OCI-LY3 (cell line): ENCODE measurements at regions not wholly inside any gene's neighbourhood (a gene's known extent, or its start where the extent isn't known, plus 50 kb on each side); places are given as distances from the start of the nearest gene placed in this dataset.

Experiments used
- H2AFZ ChIP-seq: fragments of 200-600, 300-600 bp; shearing (Covaris generic); 2 replicates; pipeline ENCODE4 v1.6.0; 2014; ENCODE audit warnings: antibody characterized with exemption, low read depth, low read length
- H3K27ac ChIP-seq: fragments of 200-600, 300-600 bp; sonication (generic); 2 replicates; pipeline ENCODE4 v1.5.1; 2014; ENCODE audit warnings: mild to moderate bottlenecking, low read length, moderate library complexity, mixed read lengths
- H3K27me3 ChIP-seq: fragments of 200-600, 300-600 bp; sonication (generic); 2 replicates; pipeline ENCODE4 v1.6.1; 2014; ENCODE audit warnings: low read depth, low read length, mixed read lengths
- H3K36me3 ChIP-seq: fragments of 200-600, 300-600 bp; sonication (generic); replicated peaks from 2 replicates; pipeline ENCODE3; 2014; ENCODE audit warnings: low read depth, low read length, mixed read lengths
- H3K4me1 ChIP-seq: fragments of 300-600, 200-600 bp; sonication (generic); 2 replicates; pipeline ENCODE4 v1.6.1; 2014; ENCODE audit warnings: low read length, mixed read lengths
- H3K4me2 ChIP-seq: fragments of 200-600, 300-600 bp; sonication (generic); 2 replicates; pipeline ENCODE4 v1.6.1; 2014; ENCODE audit warnings: low read length, mixed read lengths
- H3K4me3 ChIP-seq: fragments of 300-600, 200-600 bp; sonication (generic); 2 replicates; pipeline ENCODE4 v1.5.1; 2014; ENCODE audit warnings: antibody characterized with exemption, mild to moderate bottlenecking, low read length, moderate library complexity
- H3K79me2 ChIP-seq: fragments of 300-600, 200-600 bp; shearing (Covaris generic); 2 replicates; pipeline ENCODE4 v1.6.1; 2014; ENCODE audit warnings: mild to moderate bottlenecking, low read length, mixed read lengths
- H3K9ac ChIP-seq: fragments of 300-600, 200-600 bp; shearing (Covaris generic); 2 replicates; pipeline ENCODE4 v1.6.0; 2014; ENCODE audit warnings: mild to moderate bottlenecking, low read length, moderate library complexity
- H3K9me3 ChIP-seq: fragments of 200-600, 300-600 bp; shearing (Covaris generic); 2 replicates; pipeline ENCODE4 v1.6.1; 2014; ENCODE audit warnings: low read length, mixed read lengths; ENCODE audit not compliant: insufficient read depth
- H4K20me1 ChIP-seq: fragments of 200-600, 300-600 bp; sonication (generic); 2 replicates; pipeline ENCODE4 v1.6.1; 2016; ENCODE audit warnings: low read length, mixed read lengths; ENCODE audit not compliant: insufficient read depth
- EZH2phosphoT487 ChIP-seq: fragments of 200-600 bp; shearing (Covaris generic); IDR thresholded peaks from 2 replicates; pipeline ENCODE4 v1.6.1; 2018; ENCODE audit warnings: antibody characterized with exemption, mixed run types, low read depth
- TF ChIP-seq, protein P1 (sequence below): fragments of 200-600, 300-600 bp; sonication (generic); IDR thresholded peaks from 2 replicates; pipeline ENCODE4 v1.5.1; 2014; ENCODE audit warnings: antibody characterized with exemption, low read length, low read depth

DNA sequence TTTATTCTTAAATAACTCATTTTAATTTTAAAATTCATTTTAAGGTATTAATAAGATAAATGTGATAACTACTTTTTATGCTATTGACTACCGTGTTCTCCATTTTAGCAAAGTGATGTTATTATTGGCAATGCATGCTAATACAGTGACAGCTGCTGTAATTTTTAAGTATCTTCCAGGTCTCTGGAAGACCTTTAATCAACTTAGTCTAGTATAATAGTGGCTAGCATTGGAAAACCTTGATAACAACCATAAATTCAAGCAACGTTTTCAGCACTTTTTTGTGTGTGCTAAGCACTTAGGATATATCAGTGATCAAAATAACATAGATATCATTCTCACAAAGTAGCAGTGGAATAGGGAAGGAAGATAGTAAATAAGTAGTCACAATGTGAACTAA, 230.9 kb upstream of the MAGI2 start:
- no peaks in the 10 kb centered on the region for H3K79me2 ChIP-seq
- no peaks in the 10 kb centered on the region for H3K9me3 ChIP-seq
- TF ChIP-seq, protein P1, sequence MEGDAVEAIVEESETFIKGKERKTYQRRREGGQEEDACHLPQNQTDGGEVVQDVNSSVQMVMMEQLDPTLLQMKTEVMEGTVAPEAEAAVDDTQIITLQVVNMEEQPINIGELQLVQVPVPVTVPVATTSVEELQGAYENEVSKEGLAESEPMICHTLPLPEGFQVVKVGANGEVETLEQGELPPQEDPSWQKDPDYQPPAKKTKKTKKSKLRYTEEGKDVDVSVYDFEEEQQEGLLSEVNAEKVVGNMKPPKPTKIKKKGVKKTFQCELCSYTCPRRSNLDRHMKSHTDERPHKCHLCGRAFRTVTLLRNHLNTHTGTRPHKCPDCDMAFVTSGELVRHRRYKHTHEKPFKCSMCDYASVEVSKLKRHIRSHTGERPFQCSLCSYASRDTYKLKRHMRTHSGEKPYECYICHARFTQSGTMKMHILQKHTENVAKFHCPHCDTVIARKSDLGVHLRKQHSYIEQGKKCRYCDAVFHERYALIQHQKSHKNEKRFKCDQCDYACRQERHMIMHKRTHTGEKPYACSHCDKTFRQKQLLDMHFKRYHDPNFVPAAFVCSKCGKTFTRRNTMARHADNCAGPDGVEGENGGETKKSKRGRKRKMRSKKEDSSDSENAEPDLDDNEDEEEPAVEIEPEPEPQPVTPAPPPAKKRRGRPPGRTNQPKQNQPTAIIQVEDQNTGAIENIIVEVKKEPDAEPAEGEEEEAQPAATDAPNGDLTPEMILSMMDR, result no peak
- TF ChIP-seq EZH2phosphoT487, result no peak
- H3K36me3 ChIP-seq, result no peaks in the 10 kb centered on the region
- H3K9ac ChIP-seq, result no peak overlapping the region
- H3K4me2 ChIP-seq, result no peak overlapping the region
- no peak overlapping the region for H2AFZ ChIP-seq
- no peak overlapping the region for H3K27ac ChIP-seq
- no peaks in the 10 kb centered on the region for H3K4me1 ChIP-seq
- no peaks in the 10 kb centered on the region for H3K27me3 ChIP-seq
- no peak overlapping the region for H3K4me3 ChIP-seq
- no peaks in the 10 kb centered on the region for H4K20me1 ChIP-seq

DNA sequence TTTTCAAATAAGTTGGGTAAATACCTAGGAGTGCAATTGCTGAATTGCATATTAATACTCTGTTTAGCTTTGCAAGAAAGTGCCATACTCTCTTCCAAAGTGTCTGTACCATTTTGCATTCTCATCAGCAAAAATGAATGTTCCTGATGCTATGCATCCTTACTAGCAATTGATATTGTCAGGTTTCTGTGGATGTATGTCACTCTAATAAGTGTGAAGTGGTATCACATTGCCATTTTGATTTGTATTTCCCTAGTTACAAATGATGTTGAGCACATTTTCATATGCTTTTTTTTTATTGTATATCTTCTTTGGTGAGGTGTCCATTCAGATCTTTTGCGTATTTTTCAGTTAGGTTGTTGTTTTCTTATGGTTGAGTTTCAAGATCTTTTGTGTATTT, 230.4 kb upstream of the MAGI2 start:
- Histone ChIP-seq H3K9me3 (no peaks in the 10 kb centered on the region), H3K27ac (no peak overlapping the region), H3K79me2 (no peaks in the 10 kb centered on the region), H3K4me2 (no peak overlapping the region), H3K4me3 (no peak overlapping the region), H2AFZ (no peak overlapping the region), H3K4me1 (no peaks in the 10 kb centered on the region), H3K36me3 (no peaks in the 10 kb centered on the region), H4K20me1 (no peaks in the 10 kb centered on the region), H3K9ac (no peak overlapping the region), H3K27me3 (no peaks in the 10 kb centered on the region)
- TF ChIP-seq, protein P1, result no peak
- TF ChIP-seq EZH2phosphoT487, result no peak

DNA sequence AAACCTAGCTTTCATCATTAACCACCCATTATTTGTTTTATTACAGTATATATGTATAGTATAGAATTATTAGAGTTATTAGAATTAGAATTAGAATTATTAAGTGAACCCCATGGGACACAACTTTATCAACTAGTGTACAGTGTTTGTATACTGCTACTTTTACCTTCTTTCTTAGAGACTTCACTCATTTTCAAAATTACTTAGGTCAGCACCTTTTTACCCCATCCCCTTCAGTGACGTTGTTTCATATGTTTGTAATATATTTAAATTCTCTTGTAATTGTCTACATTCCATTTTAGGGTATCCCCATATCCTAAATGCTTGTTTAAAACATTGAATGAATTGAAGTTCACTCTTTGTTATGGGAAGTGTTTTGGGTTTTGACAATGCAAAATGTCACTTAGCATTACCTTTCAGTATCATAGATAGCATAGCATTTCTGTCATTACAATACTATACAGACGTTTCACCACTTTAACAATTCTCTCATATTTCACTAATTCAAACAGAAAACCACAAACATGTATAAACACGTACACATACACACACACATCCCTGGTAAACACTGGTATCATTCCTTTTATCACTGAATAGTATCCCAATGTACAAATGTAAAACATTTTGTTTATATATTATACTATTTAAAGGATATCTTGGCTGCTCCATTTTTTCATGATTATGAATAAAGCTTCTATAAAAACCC, 229.9 kb upstream of the MAGI2 start:
- no peak overlapping the region for H3K27ac ChIP-seq
- no peaks in the 10 kb centered on the region for H3K79me2 ChIP-seq
- H3K4me3 ChIP-seq, result no peak overlapping the region
- no peak for TF ChIP-seq EZH2phosphoT487
- TF ChIP-seq, protein P1, result no peak
- H3K9me3 ChIP-seq, result no peaks in the 10 kb centered on the region
- no peaks in the 10 kb centered on the region for H3K4me1 ChIP-seq
- no peaks in the 10 kb centered on the region for H3K36me3 ChIP-seq
- no peaks in the 10 kb centered on the region for H3K27me3 ChIP-seq
- H3K4me2 ChIP-seq, result no peak overlapping the region
- no peak overlapping the region for H2AFZ ChIP-seq
- no peaks in the 10 kb centered on the region for H4K20me1 ChIP-seq
- H3K9ac ChIP-seq, result no peak overlapping the region

DNA sequence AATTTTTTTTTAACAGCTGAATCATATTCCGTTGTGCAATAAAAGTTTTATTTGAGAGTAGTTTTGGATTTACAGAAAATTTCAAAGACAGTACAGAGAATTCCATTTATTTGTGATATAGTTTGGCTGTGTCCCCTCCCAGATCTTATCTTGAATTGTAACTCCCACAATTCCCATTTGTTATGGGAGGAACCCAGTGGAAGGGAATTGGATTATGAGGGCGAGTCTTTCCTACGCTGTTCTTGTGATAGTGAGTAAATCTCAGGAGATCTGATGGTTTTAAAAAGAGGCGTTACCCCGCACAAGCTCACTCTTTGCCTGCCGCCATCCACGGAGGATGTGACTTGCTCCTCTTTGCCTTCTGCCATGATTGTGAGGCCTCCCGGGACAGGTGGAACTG, 228.0 kb upstream of the MAGI2 start:
- H3K27me3 ChIP-seq, result no peaks in the 10 kb centered on the region

More for the DNA sequence above, 228.0 kb upstream of the MAGI2 start:
- no peak overlapping the region for H3K4me2 ChIP-seq
- H3K9ac ChIP-seq, result no peak overlapping the region
- no peaks in the 10 kb centered on the region for H3K4me1 ChIP-seq
- H2AFZ ChIP-seq, result no peak overlapping the region
- no peak overlapping the region for H3K27ac ChIP-seq
- no peak overlapping the region for H3K4me3 ChIP-seq
- H3K9me3 ChIP-seq, result no peaks in the 10 kb centered on the region
- no peaks in the 10 kb centered on the region for H3K36me3 ChIP-seq
- H4K20me1 ChIP-seq, result no peaks in the 10 kb centered on the region
- TF ChIP-seq EZH2phosphoT487, result no peak
- TF ChIP-seq, protein P1, result no peak
- H3K79me2 ChIP-seq, result no peaks in the 10 kb centered on the region
